A549 (cell line): ENCODE measurements at regions not wholly inside any gene's neighbourhood (a gene's known extent, or its start where the extent isn't known, plus 50 kb on each side); places are given as distances from the start of the nearest gene placed in this dataset.

Experiments used
- ATAC-seq, 2 experiments: fragments of 200-7000 bp in 1 of 2; fragments of >200 bp in 1 of 2; cut with Nextera tagmentation in 1 of 2; cut with Tn5 transposase in 1 of 2; 3 replicates each; pipeline versions ENCODE4 v1.8.0 to v1.9.1; 2018 to 2020; ENCODE audit warnings: mild to moderate bottlenecking in 1 of 2, moderate library complexity in 1 of 2
- CTCF ChIA-PET: fragments of 300-600 bp; sonication (Branson Sonifier 250); formaldehyde crosslinking; extraction: SDS; loops from one replicate; lab custom pipeline; 2021; ENCODE audit warnings: antibody characterized with exemption, inconsistent platforms; lab: Yijun Ruan, JAX
- POLR2A ChIA-PET: fragments of 350-600 bp; formaldehyde crosslinking; extraction: SDS; loops from one replicate; lab custom pipeline; 2021; ENCODE audit warnings: antibody characterized with exemption, inconsistent platforms; lab: Yijun Ruan, JAX
- DNase-seq, 2 experiments: peaks; one replicate each; pipeline versions ENCODE4 v3.0.0 to v3.0.0-alpha.2; 2011 to 2016; ENCODE audit warnings: low read depth in 1 of 2, low spot score in 1 of 2
- FAIRE-seq: peaks from 2 replicates; lab custom pipeline; 2011; peaks lifted over from hg19 to GRCh38; lab: Jason Lieb, UNC
- H3K27ac ChIP-seq, 2 experiments: fragments of >200 bp; sonication (Bioruptor Twin); formaldehyde crosslinking; 3 replicates each; pipeline ENCODE4 v1.5.1; 2016 to 2017
- H3K4me1 ChIP-seq: fragments of >200 bp; sonication (Bioruptor Twin); formaldehyde crosslinking; 3 replicates; pipeline ENCODE4 v1.6.1; 2016
- H3K4me2 ChIP-seq: fragments of >200 bp; sonication (Bioruptor Twin); formaldehyde crosslinking; 3 replicates; pipeline ENCODE4 v1.6.1; 2016
- H3K4me3 ChIP-seq: fragments of >200 bp; sonication (Bioruptor Twin); formaldehyde crosslinking; 3 replicates; pipeline ENCODE4 v1.5.1; 2016
- H3K9me3 ChIP-seq: fragments of >200 bp; sonication (Bioruptor Twin); formaldehyde crosslinking; 3 replicates; pipeline ENCODE4 v1.6.1; 2016
- BHLHE40 ChIP-seq: IDR thresholded peaks from 2 replicates; pipeline ENCODE4 v1.6.1; 2012; ENCODE audit warnings: low read depth, low read length, inconsistent platforms
- CEBPB ChIP-seq, 2 experiments: fragments of >200 bp in 1 of 2; sonication (Bioruptor Twin) in 1 of 2; formaldehyde crosslinking in 1 of 2; IDR thresholded peaks; 2 replicates each; pipeline ENCODE4 v1.6.1; 2012 to 2016
- CHD4 ChIP-seq: fragments of 200-600 bp; sonication (generic); IDR thresholded peaks from 2 replicates; pipeline ENCODE4 v1.6.1; 2016; ENCODE audit warnings: antibody characterized with exemption, mild to moderate bottlenecking, borderline replicate concordance
- EHMT2 ChIP-seq: fragments of 200-600 bp; sonication (generic); IDR thresholded peaks from 2 replicates; pipeline ENCODE4 v1.6.1; 2016; ENCODE audit warnings: antibody characterized with exemption, low read depth, mild to moderate bottlenecking, moderate library complexity
- EP300 ChIP-seq, 2 experiments: fragments of >200 bp; sonication (Bioruptor Twin); formaldehyde crosslinking; IDR thresholded peaks; 2 replicates in 1 of 2; 3 replicates in 1 of 2; pipeline ENCODE4 v1.6.1; 2016 to 2017
- ESRRA ChIP-seq: fragments of 150-350 bp; IDR thresholded peaks from 2 replicates; pipeline ENCODE4 v1.6.1; 2014; ENCODE audit warnings: mild to moderate bottlenecking, low read length, borderline replicate concordance
- FOSB ChIP-seq: fragments of 250-450 bp; sonication (Bioruptor Pico); IDR thresholded peaks from 2 replicates; pipeline ENCODE4 v1.5.0; 2020; ENCODE audit warnings: mild to moderate bottlenecking, moderate library complexity
- FOSL2 ChIP-seq, 2 experiments: fragments of 450-650 bp in 1 of 2; fragments of >200 bp in 1 of 2; sonication (Bioruptor Twin) in 1 of 2; formaldehyde crosslinking; IDR thresholded peaks; 2 replicates each; pipeline versions ENCODE4 v1.5.0 to v1.6.1; 2016 to 2020; ENCODE audit warnings: mild to moderate bottlenecking in 1 of 2, moderate library complexity in 1 of 2
- HDAC2 ChIP-seq: fragments of 200-600 bp; sonication (generic); IDR thresholded peaks from 2 replicates; pipeline ENCODE4 v1.6.1; 2016
- HOXB13 ChIP-seq: fragments of 250-450 bp; sonication (Bioruptor Pico); IDR thresholded peaks from 2 replicates; pipeline ENCODE4 v1.5.0; 2020; ENCODE audit warnings: low read depth, mild to moderate bottlenecking, moderate library complexity
- KDM1A ChIP-seq: fragments of 200-600 bp; sonication (generic); IDR thresholded peaks from 2 replicates; pipeline ENCODE4 v1.6.1; 2016; ENCODE audit warnings: low read depth, mild to moderate bottlenecking
- MAFK ChIP-seq: fragments of 450-650 bp; IDR thresholded peaks from 2 replicates; pipeline ENCODE4 v1.6.1; 2014; ENCODE audit not compliant: partially characterized antibody
- NPAS2 ChIP-seq: fragments of 250-450 bp; sonication (Bioruptor Pico); IDR thresholded peaks from 2 replicates; pipeline ENCODE4 v1.8.0; 2022; ENCODE audit warnings: mild to moderate bottlenecking, moderate library complexity, borderline replicate concordance
- NR3C1 ChIP-seq: fragments of >200 bp; sonication (Bioruptor Twin); formaldehyde crosslinking; IDR thresholded peaks from 3 replicates; pipeline ENCODE4 v1.6.1; 2017
- RARB ChIP-seq: fragments of 250-450 bp; sonication (Bioruptor Pico); IDR thresholded peaks from 2 replicates; pipeline ENCODE4 v1.8.0; 2021; ENCODE audit warnings: mild to moderate bottlenecking, moderate library complexity
- ZC3H11A ChIP-seq: fragments of 450-650 bp; IDR thresholded peaks from 2 replicates; pipeline ENCODE4 v1.6.1; 2014; ENCODE audit warnings: antibody characterized with exemption, mild to moderate bottlenecking
- WGBS: methylation state at CpG from one replicate; pipeline ENCODE4 v1.1.6; 2017; ENCODE audit errors: missing lambda C conversion rate; 5-methylcytosine and 5-hydroxymethylcytosine counted together
- TF ChIP-seq, protein P1 (sequence below): fragments of >200 bp; sonication (Bioruptor Twin); formaldehyde crosslinking; IDR thresholded peaks from 3 replicates; pipeline ENCODE4 v1.6.1; 2016
- TF ChIP-seq, protein P2 (sequence below): IDR thresholded peaks from 2 replicates; pipeline ENCODE4 v1.6.1; 2012
- TF ChIP-seq, protein P3 (sequence below): fragments of 250-450 bp; sonication (Bioruptor Pico); IDR thresholded peaks from 2 replicates; pipeline ENCODE4 v1.5.0; 2021; ENCODE audit warnings: mild to moderate bottlenecking, moderate library complexity, borderline replicate concordance
- TF ChIP-seq, protein P4 (sequence below): fragments of >200 bp; sonication (Bioruptor Twin); formaldehyde crosslinking; IDR thresholded peaks from 2 replicates; pipeline ENCODE4 v1.6.1; 2016
- TF ChIP-seq, protein P5 (sequence below): fragments of 250-450 bp; sonication (Bioruptor Pico); IDR thresholded peaks from 2 replicates; pipeline ENCODE4 v1.5.0; 2020; ENCODE audit warnings: low read depth, mild to moderate bottlenecking, moderate library complexity
- TF ChIP-seq, protein P6 (sequence below): fragments of >200 bp; sonication (Bioruptor Twin); formaldehyde crosslinking; IDR thresholded peaks from 3 replicates; pipeline ENCODE4 v1.5.1; 2016
- TF ChIP-seq, protein P7 (sequence below): IDR thresholded peaks from 2 replicates; pipeline ENCODE4 v1.6.1; 2012; ENCODE audit warnings: low read depth, borderline replicate concordance

DNA sequence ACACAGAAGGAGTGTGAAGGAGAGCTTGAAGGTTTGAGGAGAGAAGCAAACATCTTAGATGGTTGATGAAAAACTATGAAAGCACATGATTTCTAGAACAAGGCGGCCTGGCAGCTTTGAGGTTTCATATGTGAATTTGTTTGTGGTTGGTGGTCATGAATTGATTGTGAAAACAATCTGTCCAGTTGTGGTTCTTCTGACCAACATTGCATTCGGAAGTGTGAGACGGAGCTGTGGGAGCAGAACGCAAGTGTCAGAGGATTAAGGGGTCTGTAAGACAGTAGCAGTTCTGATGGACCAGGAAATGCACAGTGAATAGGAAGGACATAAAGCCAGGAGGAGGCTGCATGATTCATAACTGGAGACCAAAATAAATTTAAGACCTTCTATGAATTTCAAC, 594.6 kb downstream of the NXPH1 start (continued):
- TF ChIP-seq, protein P1, sequence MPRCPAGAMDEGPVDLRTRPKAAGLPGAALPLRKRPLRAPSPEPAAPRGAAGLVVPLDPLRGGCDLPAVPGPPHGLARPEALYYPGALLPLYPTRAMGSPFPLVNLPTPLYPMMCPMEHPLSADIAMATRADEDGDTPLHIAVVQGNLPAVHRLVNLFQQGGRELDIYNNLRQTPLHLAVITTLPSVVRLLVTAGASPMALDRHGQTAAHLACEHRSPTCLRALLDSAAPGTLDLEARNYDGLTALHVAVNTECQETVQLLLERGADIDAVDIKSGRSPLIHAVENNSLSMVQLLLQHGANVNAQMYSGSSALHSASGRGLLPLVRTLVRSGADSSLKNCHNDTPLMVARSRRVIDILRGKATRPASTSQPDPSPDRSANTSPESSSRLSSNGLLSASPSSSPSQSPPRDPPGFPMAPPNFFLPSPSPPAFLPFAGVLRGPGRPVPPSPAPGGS, result no peak
- no peak for TF ChIP-seq CHD4

DNA sequence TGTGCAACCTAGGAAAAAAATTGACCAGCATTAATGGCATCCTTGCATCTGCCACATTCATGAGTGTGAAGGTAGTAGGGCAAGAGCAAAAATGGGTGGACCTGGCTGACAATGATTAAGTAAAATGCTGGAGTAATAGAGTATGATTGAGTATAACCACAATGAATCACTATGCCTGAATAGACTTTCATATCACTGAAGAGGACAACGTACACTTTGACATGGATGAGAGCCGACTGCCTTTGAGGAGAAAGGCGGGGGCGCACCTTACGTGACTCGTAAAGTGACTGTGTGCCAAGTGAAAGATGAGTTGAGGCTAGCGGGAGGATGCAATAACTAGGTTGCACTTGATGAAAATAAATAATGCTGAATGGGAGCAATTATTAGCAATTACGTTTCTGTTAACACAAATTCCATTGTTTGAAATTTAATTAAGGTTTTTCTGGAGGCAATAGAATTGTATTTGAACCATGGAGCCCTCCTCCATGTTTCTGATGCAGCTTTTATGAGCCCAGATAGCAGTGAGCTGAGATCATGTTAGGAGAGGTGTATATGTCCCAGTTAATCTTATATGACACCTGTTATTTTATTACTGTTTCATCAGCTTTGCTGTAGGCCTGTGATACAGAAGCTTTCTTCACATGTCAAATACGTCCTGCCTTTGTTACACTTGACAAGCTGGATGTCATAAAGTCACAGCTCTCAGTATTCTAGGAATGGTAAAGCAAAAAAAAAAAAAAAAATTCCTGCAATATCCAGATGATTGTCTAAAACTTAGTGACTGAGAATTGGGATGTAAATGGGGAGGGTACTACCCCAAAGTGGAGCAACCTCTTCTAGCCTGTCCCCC, 596.5 kb downstream of the NXPH1 start:
- 15% methylated on average over 9 of the region's 9 CpGs for WGBS
- Histone ChIP-seq H3K4me3 (no peak overlapping the region), H3K4me1 (no peaks in the 10 kb centered on the region), H3K9me3 (no peaks in the 10 kb centered on the region), H3K27ac (no peak overlapping the region), H3K4me2 (no peak overlapping the region)
- no peak for ATAC-seq
- ChIA-PET CTCF (interaction anchor here (1.0 kb wide), 1 partner anchor 1383 kb away, joined by 3 read pairs; no protein-coding TSS in a partner anchor), POLR2A (no interaction called here)
- TF ChIP-seq ESRRA (no peak), HOXB13 (CRISPR knock-in tag) (no peak), FOSL2 (IDR thresholded peaks at IDR 0.05) (no peak), FOSL2 (CRISPR knock-in tag; IDR thresholded peaks at IDR 0.05) (no peak), EP300 (IDR thresholded peaks at IDR 0.05) (no peak)
- DNase-seq, result no peak
- no peak for FAIRE-seq

DNA sequence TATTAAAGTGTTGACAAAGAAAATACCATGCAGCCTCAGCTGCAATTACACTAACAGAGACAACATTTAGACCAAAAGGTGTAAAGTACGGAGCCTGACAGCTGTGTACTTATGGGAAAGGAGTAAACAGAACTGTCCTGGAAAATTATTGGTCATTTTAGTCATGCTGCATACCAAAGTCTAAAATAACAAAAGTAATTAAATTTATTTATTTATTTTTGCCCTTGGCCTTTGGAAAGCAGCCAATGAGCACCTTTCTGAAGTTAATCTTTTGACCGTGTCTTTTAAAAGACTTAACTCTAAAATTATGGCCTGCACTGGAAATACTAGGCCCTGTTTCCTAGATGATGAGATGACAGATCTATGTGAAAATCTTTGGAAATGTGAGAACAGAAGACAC, 597.6 kb downstream of the NXPH1 start:
- H3K4me3 ChIP-seq, result no peak overlapping the region
- no peak for DNase-seq
- no peak overlapping the region for H3K4me2 ChIP-seq
- POLR2A ChIA-PET, result no interaction called here
- no peaks in the 10 kb centered on the region for H3K9me3 ChIP-seq
- no peak overlapping the region for H3K27ac ChIP-seq
- TF ChIP-seq EHMT2, result no peak
- TF ChIP-seq, protein P2, sequence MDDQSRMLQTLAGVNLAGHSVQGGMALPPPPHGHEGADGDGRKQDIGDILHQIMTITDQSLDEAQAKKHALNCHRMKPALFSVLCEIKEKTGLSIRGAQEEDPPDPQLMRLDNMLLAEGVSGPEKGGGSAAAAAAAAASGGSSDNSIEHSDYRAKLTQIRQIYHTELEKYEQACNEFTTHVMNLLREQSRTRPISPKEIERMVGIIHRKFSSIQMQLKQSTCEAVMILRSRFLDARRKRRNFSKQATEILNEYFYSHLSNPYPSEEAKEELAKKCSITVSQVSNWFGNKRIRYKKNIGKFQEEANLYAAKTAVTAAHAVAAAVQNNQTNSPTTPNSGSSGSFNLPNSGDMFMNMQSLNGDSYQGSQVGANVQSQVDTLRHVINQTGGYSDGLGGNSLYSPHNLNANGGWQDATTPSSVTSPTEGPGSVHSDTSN, result no peak
- TF ChIP-seq, protein P3, sequence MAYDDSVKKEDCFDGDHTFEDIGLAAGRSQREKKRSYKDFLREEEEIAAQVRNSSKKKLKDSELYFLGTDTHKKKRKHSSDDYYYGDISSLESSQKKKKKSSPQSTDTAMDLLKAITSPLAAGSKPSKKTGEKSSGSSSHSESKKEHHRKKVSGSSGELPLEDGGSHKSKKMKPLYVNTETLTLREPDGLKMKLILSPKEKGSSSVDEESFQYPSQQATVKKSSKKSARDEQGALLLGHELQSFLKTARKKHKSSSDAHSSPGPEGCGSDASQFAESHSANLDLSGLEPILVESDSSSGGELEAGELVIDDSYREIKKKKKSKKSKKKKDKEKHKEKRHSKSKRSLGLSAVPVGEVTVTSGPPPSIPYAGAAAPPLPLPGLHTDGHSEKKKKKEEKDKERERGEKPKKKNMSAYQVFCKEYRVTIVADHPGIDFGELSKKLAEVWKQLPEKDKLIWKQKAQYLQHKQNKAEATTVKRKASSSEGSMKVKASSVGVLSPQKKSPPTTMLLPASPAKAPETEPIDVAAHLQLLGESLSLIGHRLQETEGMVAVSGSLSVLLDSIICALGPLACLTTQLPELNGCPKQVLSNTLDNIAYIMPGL (CRISPR knock-in tag), result no peak
- no peak for TF ChIP-seq EP300 (IDR thresholded peaks at IDR 0.05)
- no peak for TF ChIP-seq CEBPB (IDR thresholded peaks at IDR 0.05)
- TF ChIP-seq, protein P4, sequence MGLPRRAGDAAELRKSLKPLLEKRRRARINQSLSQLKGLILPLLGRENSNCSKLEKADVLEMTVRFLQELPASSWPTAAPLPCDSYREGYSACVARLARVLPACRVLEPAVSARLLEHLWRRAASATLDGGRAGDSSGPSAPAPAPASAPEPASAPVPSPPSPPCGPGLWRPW, result no peak
- no peak for TF ChIP-seq FOSB (CRISPR knock-in tag)
- TF ChIP-seq BHLHE40, result no peak
- TF ChIP-seq KDM1A, result no peak
- TF ChIP-seq ZC3H11A, result no peak
- TF ChIP-seq CHD4, result no peak
- no peak for TF ChIP-seq HDAC2
- TF ChIP-seq RARB, result no peak
- TF ChIP-seq, protein P5, sequence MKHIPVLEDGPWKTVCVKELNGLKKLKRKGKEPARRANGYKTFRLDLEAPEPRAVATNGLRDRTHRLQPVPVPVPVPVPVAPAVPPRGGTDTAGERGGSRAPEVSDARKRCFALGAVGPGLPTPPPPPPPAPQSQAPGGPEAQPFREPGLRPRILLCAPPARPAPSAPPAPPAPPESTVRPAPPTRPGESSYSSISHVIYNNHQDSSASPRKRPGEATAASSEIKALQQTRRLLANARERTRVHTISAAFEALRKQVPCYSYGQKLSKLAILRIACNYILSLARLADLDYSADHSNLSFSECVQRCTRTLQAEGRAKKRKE, result no peak
- TF ChIP-seq NPAS2 (CRISPR knock-in tag), result no peak
- TF ChIP-seq, protein P6, sequence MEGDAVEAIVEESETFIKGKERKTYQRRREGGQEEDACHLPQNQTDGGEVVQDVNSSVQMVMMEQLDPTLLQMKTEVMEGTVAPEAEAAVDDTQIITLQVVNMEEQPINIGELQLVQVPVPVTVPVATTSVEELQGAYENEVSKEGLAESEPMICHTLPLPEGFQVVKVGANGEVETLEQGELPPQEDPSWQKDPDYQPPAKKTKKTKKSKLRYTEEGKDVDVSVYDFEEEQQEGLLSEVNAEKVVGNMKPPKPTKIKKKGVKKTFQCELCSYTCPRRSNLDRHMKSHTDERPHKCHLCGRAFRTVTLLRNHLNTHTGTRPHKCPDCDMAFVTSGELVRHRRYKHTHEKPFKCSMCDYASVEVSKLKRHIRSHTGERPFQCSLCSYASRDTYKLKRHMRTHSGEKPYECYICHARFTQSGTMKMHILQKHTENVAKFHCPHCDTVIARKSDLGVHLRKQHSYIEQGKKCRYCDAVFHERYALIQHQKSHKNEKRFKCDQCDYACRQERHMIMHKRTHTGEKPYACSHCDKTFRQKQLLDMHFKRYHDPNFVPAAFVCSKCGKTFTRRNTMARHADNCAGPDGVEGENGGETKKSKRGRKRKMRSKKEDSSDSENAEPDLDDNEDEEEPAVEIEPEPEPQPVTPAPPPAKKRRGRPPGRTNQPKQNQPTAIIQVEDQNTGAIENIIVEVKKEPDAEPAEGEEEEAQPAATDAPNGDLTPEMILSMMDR, result no peak
- no peak for TF ChIP-seq NR3C1
- TF ChIP-seq, protein P7, sequence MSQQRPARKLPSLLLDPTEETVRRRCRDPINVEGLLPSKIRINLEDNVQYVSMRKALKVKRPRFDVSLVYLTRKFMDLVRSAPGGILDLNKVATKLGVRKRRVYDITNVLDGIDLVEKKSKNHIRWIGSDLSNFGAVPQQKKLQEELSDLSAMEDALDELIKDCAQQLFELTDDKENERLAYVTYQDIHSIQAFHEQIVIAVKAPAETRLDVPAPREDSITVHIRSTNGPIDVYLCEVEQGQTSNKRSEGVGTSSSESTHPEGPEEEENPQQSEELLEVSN, result no peak
- no peak for TF ChIP-seq MAFK
- TF ChIP-seq, all 56 proteins: peak for 0
- CTCF ChIA-PET, result interaction anchor here (0.6 to 1.0 kb wide), 2 partner anchors 42 to 1382 kb away, joined by 3 read pairs; no protein-coding TSS in a partner anchor
- H3K4me1 ChIP-seq, result no peaks in the 10 kb centered on the region
- ATAC-seq (no peak), FAIRE-seq (no peak)
- 39% methylated on average over 2 of the region's 2 CpGs for WGBS
